Keratinocyte (primary cell): ENCODE measurements at regions not wholly inside any gene's neighbourhood (a gene's known extent, or its start where the extent isn't known, plus 50 kb on each side); places are given as distances from the start of the nearest gene placed in this dataset.

ENCODE experiments used
- DNase-seq: peaks from one replicate; pipeline ENCODE4 v3.0.0-alpha.2; 2011; ENCODE audit warnings: low read depth, missing footprints, low spot score
- FAIRE-seq: peaks from 2 replicates; lab custom pipeline; 2011; peaks lifted over from hg19 to GRCh38; lab: Jason Lieb, UNC
- H2AFZ ChIP-seq: 2 replicates; pipeline ENCODE4 v1.6.0; 2012; ENCODE audit warnings: low read length, control low read depth, inconsistent platforms; ENCODE audit not compliant: control insufficient read depth
- H3K27ac ChIP-seq: 2 replicates; pipeline ENCODE4 v1.5.1; 2011; ENCODE audit warnings: low read length; ENCODE audit not compliant: control insufficient read depth, insufficient read depth
- H3K27me3 ChIP-seq: 3 replicates; pipeline ENCODE4 v1.6.0; 2011; ENCODE audit warnings: low read length; ENCODE audit not compliant: control insufficient read depth, insufficient read depth; ENCODE audit errors: extremely low read depth
- H3K36me3 ChIP-seq, 2 experiments: 2 replicates in 1 of 2; 3 replicates in 1 of 2; pipeline ENCODE4 v1.5.1; 2011; ENCODE audit warnings: low read length in 2 of 2, mild to moderate bottlenecking in 1 of 2; ENCODE audit not compliant: control insufficient read depth in 2 of 2, insufficient read depth in 2 of 2; ENCODE audit errors: extremely low read depth in 1 of 2
- H3K4me1 ChIP-seq: 3 replicates; pipeline ENCODE4 v1.5.1; 2011; ENCODE audit warnings: low read length; ENCODE audit not compliant: control insufficient read depth, insufficient read depth; ENCODE audit errors: extremely low read depth
- H3K4me2 ChIP-seq: 3 replicates; pipeline ENCODE4 v1.6.0; 2011; ENCODE audit warnings: low read depth, low read length; ENCODE audit not compliant: control insufficient read depth, insufficient read depth; ENCODE audit errors: extremely low read depth
- H3K4me3 ChIP-seq, 3 experiments: fragments of 200-600 bp in 1 of 3; sonication (generic) in 1 of 3; 2 replicates in 2 of 3; 3 replicates in 1 of 3; pipeline ENCODE4 v1.5.1; 2011 to 2016; ENCODE audit warnings: low read length in 3 of 3, mild to moderate bottlenecking in 3 of 3, control low read depth in 2 of 3, inconsistent platforms in 1 of 3, low read depth in 1 of 3, mixed read lengths in 1 of 3, mixed run types in 1 of 3, moderate library complexity in 1 of 3; ENCODE audit not compliant: control insufficient read depth in 2 of 3, insufficient read depth in 2 of 3; ENCODE audit errors: extremely low read depth in 1 of 3
- H3K79me2 ChIP-seq: 2 replicates; pipeline ENCODE4 v1.6.0; 2012; ENCODE audit warnings: low read length; ENCODE audit not compliant: control insufficient read depth, insufficient read depth
- H3K9ac ChIP-seq: 3 replicates; pipeline ENCODE4 v1.6.0; 2011; ENCODE audit warnings: low read length; ENCODE audit not compliant: control insufficient read depth, insufficient read depth; ENCODE audit errors: extremely low read depth
- H3K9me1 ChIP-seq: 3 replicates; pipeline ENCODE4 v1.6.0; 2011; ENCODE audit warnings: low read length; ENCODE audit not compliant: control insufficient read depth, insufficient read depth; ENCODE audit errors: extremely low read depth
- H3K9me3 ChIP-seq: 2 replicates; pipeline ENCODE4 v1.5.1; 2012; ENCODE audit warnings: low read depth, low read length; ENCODE audit not compliant: control insufficient read depth
- H4K20me1 ChIP-seq: 3 replicates; pipeline ENCODE4 v1.6.0; 2011; ENCODE audit warnings: low read length; ENCODE audit not compliant: control insufficient read depth, insufficient read depth; ENCODE audit errors: extremely low read depth
- EZH2 ChIP-seq: IDR thresholded peaks from one replicate; pipeline ENCODE4 v1.6.1; 2012; ENCODE audit warnings: inconsistent platforms, mild to moderate bottlenecking, low read length, moderate library complexity
- dilution Hi-C: fragments of 300-500 bp; cut with MboI; formaldehyde crosslinking; loops from one replicate; pipeline ENCODE4 v1.7.0; 2020; ENCODE audit warnings: low sequenced_read_pairs; ENCODE audit not compliant: extremely low pct_ligation_motif_present
- TF ChIP-seq, protein P1 (sequence below), 3 experiments: IDR thresholded peaks in 1 of 3; conservative IDR thresholded peaks in 1 of 3; optimal IDR thresholded peaks in 1 of 3; 2 replicates in 2 of 3; 3 replicates in 1 of 3; pipeline versions ENCODE3 to v1.5.1; 2011; ENCODE audit warnings: low read length in 3 of 3, mild to moderate bottlenecking in 3 of 3, moderate library complexity in 2 of 3, control low read depth in 1 of 3, inconsistent platforms in 1 of 3; ENCODE audit not compliant: insufficient read depth in 2 of 3; ENCODE audit errors: extremely low read depth in 1 of 3

DNA sequence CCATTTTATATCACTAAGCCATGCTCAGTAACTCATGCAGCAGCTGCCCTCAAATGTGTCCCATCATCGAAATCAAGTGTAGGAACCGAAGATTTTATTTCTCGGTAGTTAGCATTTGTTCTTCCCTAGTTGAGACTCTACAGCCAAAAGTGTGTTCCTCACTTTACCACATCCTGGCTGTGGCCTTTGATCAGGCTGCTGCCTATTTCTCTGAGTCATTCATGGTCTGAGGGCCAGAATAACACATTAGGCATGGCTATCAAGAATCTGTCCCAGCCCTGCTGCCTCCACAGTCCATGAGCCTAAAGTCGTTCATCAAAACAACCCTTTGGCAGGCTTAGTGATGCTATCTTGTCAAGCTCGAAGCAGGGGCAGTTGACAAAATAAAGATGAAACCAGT, 300.1 kb downstream of the TDRD15 start:
- Histone ChIP-seq H3K27me3 (no peaks in the 10 kb centered on the region), H3K9ac (no peak overlapping the region), H3K36me3 (no peaks in the 10 kb centered on the region), H2AFZ (no peak overlapping the region), H3K79me2 (no peaks in the 10 kb centered on the region), H4K20me1 (no peaks in the 10 kb centered on the region), H3K9me3 (no peaks in the 10 kb centered on the region), H3K27ac (no peak overlapping the region), H3K9me1 (no peaks in the 10 kb centered on the region), H3K4me3 (no peak overlapping the region), H3K4me2 (no peak overlapping the region), H3K4me1 (no peaks in the 10 kb centered on the region)
- dilution Hi-C loops: no loop called here
- FAIRE-seq (no peak), DNase-seq (no peak)
- no peak for TF ChIP-seq EZH2
- TF ChIP-seq, protein P1, sequence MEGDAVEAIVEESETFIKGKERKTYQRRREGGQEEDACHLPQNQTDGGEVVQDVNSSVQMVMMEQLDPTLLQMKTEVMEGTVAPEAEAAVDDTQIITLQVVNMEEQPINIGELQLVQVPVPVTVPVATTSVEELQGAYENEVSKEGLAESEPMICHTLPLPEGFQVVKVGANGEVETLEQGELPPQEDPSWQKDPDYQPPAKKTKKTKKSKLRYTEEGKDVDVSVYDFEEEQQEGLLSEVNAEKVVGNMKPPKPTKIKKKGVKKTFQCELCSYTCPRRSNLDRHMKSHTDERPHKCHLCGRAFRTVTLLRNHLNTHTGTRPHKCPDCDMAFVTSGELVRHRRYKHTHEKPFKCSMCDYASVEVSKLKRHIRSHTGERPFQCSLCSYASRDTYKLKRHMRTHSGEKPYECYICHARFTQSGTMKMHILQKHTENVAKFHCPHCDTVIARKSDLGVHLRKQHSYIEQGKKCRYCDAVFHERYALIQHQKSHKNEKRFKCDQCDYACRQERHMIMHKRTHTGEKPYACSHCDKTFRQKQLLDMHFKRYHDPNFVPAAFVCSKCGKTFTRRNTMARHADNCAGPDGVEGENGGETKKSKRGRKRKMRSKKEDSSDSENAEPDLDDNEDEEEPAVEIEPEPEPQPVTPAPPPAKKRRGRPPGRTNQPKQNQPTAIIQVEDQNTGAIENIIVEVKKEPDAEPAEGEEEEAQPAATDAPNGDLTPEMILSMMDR (optimal IDR thresholded peaks at IDR 0.05 in 1 of 3, IDR thresholded peaks at IDR 0.05 in 1 of 3, conservative IDR thresholded peaks at IDR 0.05 in 1 of 3; ENCODE audit: extremely low read depth in 1 of 3, insufficient read depth in 2 of 3, low read length in 3 of 3): no peak

DNA sequence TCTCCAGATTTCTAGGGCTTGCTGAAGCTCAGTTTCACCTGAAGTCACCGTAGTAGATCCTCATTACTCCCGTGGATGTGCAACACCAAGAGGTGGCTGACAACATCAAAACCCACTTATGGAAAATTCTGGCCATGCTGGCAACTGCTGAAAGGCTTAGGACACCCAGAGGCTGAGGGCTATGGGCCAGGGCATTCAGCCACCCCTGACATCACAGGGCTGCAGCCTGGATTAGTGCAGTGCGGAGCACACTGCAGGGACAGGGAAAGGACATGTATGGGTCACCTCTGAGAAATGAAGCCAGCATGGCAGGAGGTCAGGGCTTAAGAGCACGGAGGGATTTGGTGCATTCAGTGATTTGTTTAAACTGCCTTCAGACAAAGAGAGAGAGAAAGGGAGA, 300.6 kb downstream of the TDRD15 start:
- dilution Hi-C loops: no loop called here
- H3K27me3 ChIP-seq: no peaks in the 10 kb centered on the region
- H3K36me3 ChIP-seq: no peaks in the 10 kb centered on the region
- no peaks in the 10 kb centered on the region for H3K4me1 ChIP-seq
- no peaks in the 10 kb centered on the region for H3K9me3 ChIP-seq
- no peak overlapping the region for H3K4me2 ChIP-seq
- no peak overlapping the region for H3K4me3 ChIP-seq
- TF ChIP-seq EZH2: no peak
- TF ChIP-seq, protein P1 (optimal IDR thresholded peaks at IDR 0.05 in 1 of 3, IDR thresholded peaks at IDR 0.05 in 1 of 3, conservative IDR thresholded peaks at IDR 0.05 in 1 of 3; ENCODE audit: extremely low read depth in 1 of 3, insufficient read depth in 2 of 3, low read length in 3 of 3): no peak
- no peaks in the 10 kb centered on the region for H3K79me2 ChIP-seq
- no peak overlapping the region for H2AFZ ChIP-seq
- H3K27ac ChIP-seq: no peak overlapping the region
- H3K9me1 ChIP-seq: no peaks in the 10 kb centered on the region
- FAIRE-seq (no peak), DNase-seq (no peak)
- H3K9ac ChIP-seq: no peak overlapping the region
- no peaks in the 10 kb centered on the region for H4K20me1 ChIP-seq
